ENCODE measurements at regions not wholly inside any gene's neighbourhood (a gene's known extent, or its start where the extent isn't known, plus 50 kb on each side); places are given as distances from the start of the nearest gene placed in this dataset.
"Not testable (repeated sequence)": the region's sequence is repeated elsewhere in the genome, so short reads cannot be mapped to it uniquely, and the experiment has no call there.

DNA sequence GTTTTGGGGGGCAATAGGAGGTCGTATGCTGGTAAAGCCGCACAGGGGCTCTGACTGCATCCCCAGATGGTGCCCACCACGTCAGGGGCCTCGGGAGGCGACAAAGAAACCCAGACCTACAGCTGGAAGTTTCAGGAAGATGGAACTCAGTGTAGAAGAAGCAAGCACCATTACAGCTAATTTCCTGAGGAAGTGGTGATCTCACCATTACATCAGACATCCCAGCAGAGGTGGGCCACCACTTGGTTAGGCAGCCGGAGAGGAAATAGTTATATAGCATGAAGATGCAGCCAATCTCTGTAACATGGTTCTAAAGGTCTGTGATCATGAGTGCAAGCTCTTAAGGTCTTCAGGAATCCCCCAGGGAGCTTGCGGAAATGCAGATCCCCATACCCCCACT lies 127.3 kb upstream of the PCBD1 start:
- peak; percentile 50 to 81 for DNase-seq (ENCODE audit: low read depth in 2 of 2)

GRCh38 chr10:71020061-71020460 lies 131.7 kb upstream of the PCBD1 start:
- DNase-seq (ENCODE audit: low read depth in 2 of 2): not testable (repeated sequence)

DNA sequence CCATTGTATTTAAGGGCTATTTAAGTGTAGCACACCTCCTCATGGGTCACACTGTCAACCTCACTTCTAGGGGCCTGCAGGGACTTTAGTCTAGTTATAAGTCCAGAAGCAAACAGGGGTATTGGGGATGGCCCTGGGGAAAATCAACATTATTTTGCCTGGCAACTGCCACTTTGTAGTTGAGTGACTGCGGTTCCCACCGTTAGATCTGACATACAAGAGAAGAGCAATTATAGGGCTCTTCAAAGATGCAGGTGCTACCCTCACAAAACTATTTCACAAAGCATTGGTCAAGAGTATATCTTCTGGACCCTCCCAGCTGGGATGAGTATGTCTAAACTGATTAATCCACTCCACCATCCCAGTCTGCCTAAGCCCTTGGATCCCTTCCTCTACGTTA lies 133.0 kb upstream of the PCBD1 start:
- DNase-seq (ENCODE audit: low read depth in 2 of 2): no peak

GRCh38 chr10:71023704-71024283 lies 135.4 kb upstream of the PCBD1 start:
- DNase-seq (ENCODE audit: low read depth in 2 of 2): no peak

GRCh38 chr10:71024490-71024889 lies 136.1 kb upstream of the PCBD1 start:
- no peak for DNase-seq (ENCODE audit: low read depth in 2 of 2)

GRCh38 chr10:71025535-71025934 lies 137.2 kb upstream of the PCBD1 start:
- no peak for DNase-seq (ENCODE audit: low read depth in 2 of 2)

DNA sequence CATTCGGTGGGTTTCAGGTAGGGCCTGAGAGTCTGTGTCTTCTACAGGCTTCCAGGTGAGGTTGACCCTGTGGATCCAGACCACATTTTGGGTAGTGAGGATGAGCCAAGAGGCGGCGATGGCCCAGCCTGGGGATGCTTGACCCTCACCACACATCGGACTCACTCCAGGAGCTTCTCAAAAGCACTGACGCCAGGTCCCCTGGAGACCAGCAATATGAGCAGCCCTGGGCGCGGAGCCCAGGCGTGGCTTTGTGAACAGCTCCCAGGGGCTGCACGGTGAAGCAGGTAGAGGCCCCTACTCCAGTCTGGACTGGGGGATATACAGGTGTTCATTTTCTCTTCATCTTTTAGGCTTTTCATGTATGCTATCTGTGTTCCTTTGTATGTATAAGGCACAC lies 139.7 kb upstream of the PCBD1 start:
- DNase-seq (ENCODE audit: low read depth in 2 of 2): no peak

GRCh38 chr10:71029411-71029892 lies 141.1 kb upstream of the PCBD1 start:
- DNase-seq (ENCODE audit: low read depth in 2 of 2): no peak

DNA sequence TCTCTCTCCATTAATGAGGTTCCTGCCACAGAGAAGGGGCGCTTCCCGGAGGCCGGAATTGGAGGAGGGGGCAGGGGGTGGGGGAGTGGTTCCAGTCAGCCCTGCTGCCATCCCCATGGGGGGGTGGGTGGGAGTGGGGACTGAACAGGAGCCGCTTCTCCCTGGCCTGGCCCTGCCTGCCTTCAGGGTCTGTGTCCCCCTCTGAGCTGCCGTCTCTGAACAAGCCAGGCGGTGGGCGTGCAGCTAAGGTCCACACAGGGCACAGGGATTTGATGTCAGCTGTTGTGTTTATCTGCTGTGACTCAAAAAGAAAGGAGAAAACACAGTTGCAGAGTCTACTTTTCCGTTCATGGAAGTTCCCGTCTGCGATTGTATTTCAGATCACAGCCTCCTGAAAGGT lies 141.5 kb upstream of the PCBD1 start:
- no peak for DNase-seq (ENCODE audit: low read depth in 2 of 2)

DNA sequence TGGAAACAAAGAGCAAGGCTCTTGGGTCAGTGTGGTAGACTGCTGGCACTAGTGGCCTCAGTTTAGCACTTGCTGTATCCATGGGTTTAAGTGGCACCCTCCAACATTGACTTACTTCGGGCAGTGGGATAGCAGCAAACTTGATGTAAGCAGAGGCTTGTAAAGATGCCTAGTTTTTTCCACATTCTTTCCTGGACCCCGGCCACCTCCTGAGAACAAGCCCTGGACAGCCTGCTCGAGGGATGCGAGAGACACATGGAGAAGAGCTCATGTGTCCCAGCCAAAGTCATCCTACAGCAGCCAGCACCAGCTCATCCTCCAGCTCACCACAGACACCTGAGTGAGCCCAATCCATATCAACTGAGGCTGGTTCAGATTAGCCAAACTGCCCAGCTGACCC lies 142.7 kb upstream of the PCBD1 start:
- DNase-seq (ENCODE audit: low read depth in 2 of 2): no peak

DNA sequence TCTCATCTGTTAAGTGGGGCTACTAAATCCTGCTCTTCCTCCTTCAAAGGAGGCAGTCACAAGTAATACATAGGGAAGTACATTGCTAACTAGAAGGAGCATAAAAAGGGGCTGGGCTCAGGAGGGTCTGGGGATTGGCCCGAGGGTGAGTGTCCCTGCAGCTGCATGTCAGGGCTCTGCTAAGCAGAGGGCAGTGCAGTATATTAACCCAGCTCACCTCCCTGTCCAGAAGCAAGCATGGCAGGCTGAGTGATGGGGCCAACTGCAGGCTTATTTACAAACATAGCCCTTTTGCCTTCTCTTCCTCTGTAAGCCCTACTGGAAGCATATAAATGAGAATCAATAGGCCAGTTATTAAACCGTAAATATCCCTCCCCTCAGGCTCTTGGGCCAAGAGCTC lies 143.2 kb upstream of the PCBD1 start:
- no peak for DNase-seq (ENCODE audit: low read depth in 2 of 2)

- DNase-seq (ENCODE audit: low read depth in 2 of 2): no peak
Measured at GRCh38 chr10:71032887-71033286, 144.5 kb upstream of the PCBD1 start.

DNA sequence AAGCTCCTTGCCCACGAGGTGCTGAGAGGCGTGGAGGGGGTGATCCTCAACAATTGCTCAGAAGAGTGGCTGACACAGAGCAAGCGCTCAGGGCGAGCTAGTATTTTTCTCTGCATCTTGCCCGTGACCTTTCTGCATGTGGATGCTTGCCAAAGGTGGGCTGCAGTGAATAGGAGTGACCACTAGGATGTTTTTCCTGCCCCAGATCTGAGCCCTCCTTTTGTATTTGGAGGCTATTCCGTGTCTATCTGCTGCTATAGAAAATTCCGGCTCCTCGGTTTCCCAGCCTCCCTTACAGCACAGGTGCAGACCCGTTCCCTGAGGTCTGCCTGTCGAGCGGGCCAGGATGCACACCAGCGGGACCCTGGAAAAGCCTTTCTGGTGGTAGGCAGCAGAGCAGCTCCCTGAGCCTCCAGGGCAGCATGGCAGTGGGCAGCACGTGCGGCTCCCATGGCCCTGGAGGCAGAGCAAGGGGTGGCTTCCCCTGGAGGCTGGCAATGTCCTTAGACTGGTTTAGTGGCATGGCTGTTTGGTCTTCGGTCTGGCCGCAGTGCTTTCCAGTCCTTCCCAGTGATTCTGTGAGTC lies 145.1 kb upstream of the PCBD1 start:
- no peak for DNase-seq (ENCODE audit: low read depth in 2 of 2)

DNA sequence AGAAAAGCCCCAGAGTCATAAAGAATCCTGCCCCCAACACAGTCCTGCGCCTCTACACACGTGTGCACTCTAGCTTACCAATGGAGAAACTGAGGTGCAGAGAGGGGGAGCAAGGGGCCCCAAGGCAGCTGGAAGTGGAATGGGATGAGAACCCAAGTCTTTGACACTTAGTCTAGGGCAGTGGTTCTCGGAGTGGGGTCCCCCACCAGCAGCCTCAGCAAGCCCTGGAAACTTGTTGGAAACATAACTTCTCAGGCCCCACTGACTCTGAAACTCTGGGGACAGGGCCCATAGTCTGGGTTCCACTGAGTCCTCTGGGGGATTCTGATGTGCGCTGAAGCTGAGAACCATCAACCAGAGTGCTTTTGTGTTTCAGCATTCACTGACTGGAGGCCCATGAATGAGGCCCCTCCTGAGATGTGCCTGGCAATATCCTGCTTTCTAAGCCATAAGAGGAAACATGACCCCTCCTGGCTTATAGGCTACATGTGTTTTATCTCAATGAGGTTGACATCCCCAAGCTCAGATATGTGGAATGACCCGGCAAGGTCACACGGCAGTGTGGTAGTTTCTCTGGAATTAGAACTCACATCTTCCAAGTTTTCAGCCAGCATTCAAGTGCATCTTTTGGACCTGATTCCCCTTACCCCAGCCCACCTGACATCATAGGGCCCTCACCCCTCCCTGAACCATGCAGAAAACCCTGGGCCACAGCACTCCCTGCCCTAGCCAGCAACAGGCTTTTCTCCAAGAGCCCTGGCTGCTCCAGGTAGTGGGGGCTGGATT lies 147.3 kb upstream of the PCBD1 start:
- DNase-seq (ENCODE audit: low read depth in 2 of 2): no peak

DNA sequence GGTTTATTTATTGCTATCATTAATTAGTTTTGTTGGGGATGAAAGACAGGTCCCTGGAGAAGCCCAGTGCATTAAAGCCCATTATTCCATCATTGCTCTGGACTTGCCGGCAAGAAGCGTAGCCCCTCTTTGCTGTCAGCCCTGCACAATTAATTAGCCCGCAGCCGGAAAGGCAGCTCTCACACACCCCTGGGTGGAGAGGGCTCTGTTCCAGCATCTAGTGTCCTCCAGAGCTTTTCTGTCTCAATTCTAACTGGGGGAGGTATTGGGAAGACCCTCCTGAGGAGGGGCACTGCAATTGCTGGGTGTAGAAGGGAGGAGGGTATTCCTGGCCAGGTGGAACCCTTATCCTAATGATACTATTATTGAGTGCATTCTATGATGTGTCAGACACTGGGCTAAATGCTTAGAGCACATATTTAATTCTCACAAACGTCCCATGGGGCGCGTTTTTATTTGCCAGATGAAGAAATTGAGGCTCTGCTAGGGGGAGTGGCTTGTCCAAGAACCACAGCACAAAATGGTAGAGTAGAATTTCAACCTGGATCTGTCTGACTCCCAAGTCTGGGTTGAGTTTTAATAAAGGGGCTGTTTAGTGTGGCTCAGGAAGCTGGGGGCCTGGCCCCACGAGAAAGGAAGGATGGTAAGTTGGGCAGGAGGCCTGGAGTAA lies 148.1 kb upstream of the PCBD1 start:
- DNase-seq (ENCODE audit: low read depth in 2 of 2): no peak

DNA sequence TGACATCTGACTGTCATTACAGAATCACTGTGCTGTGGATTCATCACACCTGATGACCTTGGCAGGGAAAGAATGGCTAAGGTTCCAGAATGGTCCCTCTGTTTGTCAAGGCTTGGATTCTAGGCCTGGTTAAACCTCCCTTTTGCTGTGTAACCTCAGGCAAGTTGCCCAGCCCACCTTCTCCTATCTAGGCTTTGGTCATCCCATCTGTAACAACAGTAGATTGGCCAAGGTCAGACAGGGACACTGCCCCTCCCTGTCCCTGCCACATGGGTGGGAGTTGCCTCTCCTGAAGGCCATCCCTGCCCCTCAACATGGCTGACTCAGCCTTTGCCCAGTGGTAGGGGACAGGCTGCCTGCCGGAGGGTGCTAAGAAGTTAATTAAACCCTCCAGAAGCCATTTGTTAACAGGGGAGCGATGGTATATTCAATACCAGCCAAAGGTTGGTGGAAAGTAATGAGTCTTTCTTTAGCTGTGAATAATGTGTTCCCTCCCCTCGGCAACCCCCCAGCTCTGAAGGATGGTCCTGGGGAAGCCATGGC lies 149.8 kb upstream of the PCBD1 start:
- DNase-seq (ENCODE audit: low read depth in 2 of 2): no peak

DNA sequence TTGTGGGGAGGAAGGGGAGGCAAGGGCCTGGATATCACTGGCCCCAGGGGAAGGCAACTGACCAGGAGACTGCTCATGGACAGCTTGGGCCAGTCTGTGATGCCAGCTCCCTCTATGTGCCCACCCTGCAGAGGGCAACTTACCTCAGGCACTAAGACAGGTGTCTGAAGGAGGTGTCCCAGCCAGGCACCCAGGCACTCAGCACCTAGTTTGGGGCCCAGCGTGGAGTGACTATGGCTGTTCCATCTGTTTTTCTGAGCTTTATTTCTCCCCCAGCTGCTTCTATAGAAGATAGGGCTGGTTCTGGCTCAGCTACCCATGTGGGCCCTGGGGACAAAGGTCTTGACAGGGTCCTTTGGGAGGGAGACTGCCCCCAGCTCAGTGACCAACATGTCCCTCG lies 150.6 kb upstream of the PCBD1 start:
- no peak for DNase-seq (ENCODE audit: low read depth in 2 of 2)

DNA sequence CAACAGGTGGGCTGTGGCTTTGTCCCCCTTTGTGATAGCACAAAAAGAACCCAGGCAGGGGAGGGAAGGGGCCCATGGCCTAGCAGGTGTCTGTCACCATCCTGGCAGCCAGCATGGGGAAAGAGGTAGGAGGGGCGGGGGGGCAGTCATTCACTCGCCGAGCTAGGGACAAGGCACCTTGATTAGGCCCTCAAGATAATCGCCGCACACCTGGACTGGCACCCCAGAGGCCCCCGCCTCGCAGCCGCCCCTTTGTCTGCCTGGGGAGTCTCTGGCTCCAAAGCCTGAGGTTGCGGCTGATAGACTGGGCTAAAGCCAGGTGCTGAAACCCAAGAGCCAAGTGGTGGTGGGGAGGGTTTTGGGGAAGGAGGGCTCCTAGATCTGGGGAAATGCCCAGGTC lies 151.2 kb upstream of the PCBD1 start:
- no peak for DNase-seq (ENCODE audit: low read depth in 2 of 2)

GRCh38 chr10:71040343-71040742 lies 152.0 kb upstream of the PCBD1 start:
- DNase-seq (ENCODE audit: low read depth in 2 of 2): no peak

DNA sequence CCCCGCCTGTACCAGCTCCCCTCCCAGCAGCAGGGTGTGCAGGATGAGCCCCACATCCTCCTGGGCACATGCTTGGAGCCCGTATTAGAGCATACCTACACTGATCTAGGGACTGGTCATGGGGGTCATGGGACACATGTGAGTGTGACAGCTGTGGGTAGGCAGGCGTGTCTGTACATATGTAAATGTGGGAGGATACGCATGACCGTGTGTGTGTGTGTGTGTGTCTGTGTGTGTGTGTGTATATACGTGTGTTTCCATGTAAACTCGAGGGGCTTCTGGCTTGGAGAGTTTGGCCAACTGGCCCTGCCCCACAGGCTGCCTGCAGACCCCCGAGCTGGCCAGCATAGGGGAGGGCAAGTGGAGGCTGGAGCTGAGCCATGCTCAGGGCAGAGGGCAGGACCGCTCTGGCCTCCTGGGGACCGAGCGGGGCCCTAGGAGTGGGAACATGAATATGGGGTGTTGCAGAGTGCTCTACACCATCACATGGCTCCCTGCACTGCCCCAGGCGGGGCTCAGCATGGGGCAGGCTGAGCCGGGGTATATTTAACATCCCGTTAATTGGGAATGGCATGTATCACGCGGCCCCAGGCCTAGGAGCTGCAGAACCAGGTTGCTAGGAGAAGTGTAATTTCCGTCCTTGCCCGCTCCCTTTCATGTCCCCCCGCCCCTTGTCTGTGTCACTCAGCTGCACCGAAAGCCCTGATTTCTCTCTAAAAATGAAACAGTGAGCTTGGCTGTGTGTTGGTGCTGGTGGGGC lies 152.7 kb upstream of the PCBD1 start:
- no peak for DNase-seq (ENCODE audit: low read depth in 2 of 2)

- DNase-seq (ENCODE audit: low read depth in 2 of 2): no peak
Measured at GRCh38 chr10:71042216-71042615, 153.9 kb upstream of the PCBD1 start.

All from lung microvascular endothelial cell (primary cell).